Sciatic nerve (tissue), 2 donors: ENCODE measurements at regions not wholly inside any gene's neighbourhood (a gene's known extent, or its start where the extent isn't known, plus 50 kb on each side); places are given as distances from the start of the nearest gene placed in this dataset.

Experiments used
- ATAC-seq: fragments of 200-7000 bp; cut with Tn5 transposase; one replicate; pipeline ENCODE4 v1.9.1; 2020; ENCODE audit warnings: mild to moderate bottlenecking, moderate library complexity
- DNase-seq: peaks from one replicate; pipeline ENCODE4 v3.0.0-alpha.2; 2020; ENCODE audit warnings: low spot score
- intact Hi-C: fragments of 100-400 bp; cut with DNase I; formaldehyde crosslinking; loops from one replicate; pipeline ENCODE4 v1.14.2; 2022
- donor health status: DM: no; HTN: no; CAD: no.
- donor health status: DM: no; HTN: no; CAD: no.

- ATAC-seq (no peak), DNase-seq (no peak)
- intact Hi-C loops: no loop called here
Measured at GRCh38 chr1:222865718-222866117, 50.9 kb downstream of the DISP1 start.

- DNase-seq: no peak
- intact Hi-C loops: no loop called here
- no peak for ATAC-seq
Measured at GRCh38 chr1:222867316-222867715, 52.5 kb downstream of the DISP1 start.

- ATAC-seq (no peak), DNase-seq (no peak)
- intact Hi-C loops: no loop called here
Measured at GRCh38 chr1:222876182-222876581, 61.3 kb downstream of the DISP1 start.

- peak; percentile 92 for ATAC-seq
- DNase-seq: no peak
- intact Hi-C loops: no loop called here
Measured at GRCh38 chr1:222877854-222878253, 63.0 kb downstream of the DISP1 start.

- no peak for ATAC-seq
- intact Hi-C loops: no loop called here
- DNase-seq: no peak
Measured at GRCh38 chr1:222880587-222880986, 65.7 kb downstream of the DISP1 start.

GRCh38 chr1:222886194-222886854 lies 71.5 kb downstream of the DISP1 start:
- ATAC-seq: no peak
- intact Hi-C loops: no loop called here
- no peak for DNase-seq

GRCh38 chr1:222886878-222887351 lies 72.1 kb downstream of the DISP1 start:
- no peak for DNase-seq
- no peak for ATAC-seq
- intact Hi-C loops: no loop called here

GRCh38 chr1:222889440-222889839 lies 74.6 kb downstream of the DISP1 start:
- DNase-seq: no peak
- intact Hi-C loops: no loop called here
- no peak for ATAC-seq

- no peak for DNase-seq
- intact Hi-C loops: no loop called here
- ATAC-seq: no peak
Measured at GRCh38 chr1:222890716-222891115, 75.9 kb downstream of the DISP1 start.

GRCh38 chr1:222891578-222891977 lies 76.7 kb downstream of the DISP1 start:
- intact Hi-C loops: no loop called here
- DNase-seq (no peak), ATAC-seq (no peak)

- ATAC-seq: no peak
- no peak for DNase-seq
- intact Hi-C loops: no loop called here
Measured at GRCh38 chr1:222892137-222892769, 77.4 kb downstream of the DISP1 start.

GRCh38 chr1:222893255-222893654 lies 78.4 kb downstream of the DISP1 start:
- no peak for ATAC-seq
- DNase-seq: no peak
- intact Hi-C loops: no loop called here

- intact Hi-C loops: no loop called here
- DNase-seq: no peak
- ATAC-seq: peak; percentile 10
Measured at GRCh38 chr1:222894331-222894730, 79.5 kb downstream of the DISP1 start.

- no peak for ATAC-seq
- intact Hi-C loops: no loop called here
- DNase-seq: no peak
Measured at GRCh38 chr1:222896630-222897526, 82.0 kb downstream of the DISP1 start.

GRCh38 chr1:222897527-222898190 lies 82.8 kb downstream of the DISP1 start:
- DNase-seq (no peak), ATAC-seq (peak; percentile 61)
- intact Hi-C loops: no loop called here

GRCh38 chr1:222898191-222898527 lies 83.3 kb downstream of the DISP1 start:
- no peak for DNase-seq
- intact Hi-C loops: no loop called here
- no peak for ATAC-seq

- no peak for DNase-seq
- intact Hi-C loops: no loop called here
- ATAC-seq: no peak
Measured at GRCh38 chr1:222899471-222899870, 84.6 kb downstream of the DISP1 start.

GRCh38 chr1:222904451-222904850 lies 89.6 kb downstream of the DISP1 start:
- intact Hi-C loops: no loop called here

GRCh38 chr1:222905151-222905550 lies 90.3 kb downstream of the DISP1 start:
- no peak for ATAC-seq

More at GRCh38 chr1:222904451-222904850, 89.6 kb downstream of the DISP1 start:
- ATAC-seq: no peak
- DNase-seq: no peak

More at GRCh38 chr1:222905151-222905550, 90.3 kb downstream of the DISP1 start:
- intact Hi-C loops: no loop called here
- DNase-seq: no peak
